ENCODE measurements at regions not wholly inside any gene's neighbourhood (a gene's known extent, or its start where the extent isn't known, plus 50 kb on each side); places are given as distances from the start of the nearest gene placed in this dataset.

DNA sequence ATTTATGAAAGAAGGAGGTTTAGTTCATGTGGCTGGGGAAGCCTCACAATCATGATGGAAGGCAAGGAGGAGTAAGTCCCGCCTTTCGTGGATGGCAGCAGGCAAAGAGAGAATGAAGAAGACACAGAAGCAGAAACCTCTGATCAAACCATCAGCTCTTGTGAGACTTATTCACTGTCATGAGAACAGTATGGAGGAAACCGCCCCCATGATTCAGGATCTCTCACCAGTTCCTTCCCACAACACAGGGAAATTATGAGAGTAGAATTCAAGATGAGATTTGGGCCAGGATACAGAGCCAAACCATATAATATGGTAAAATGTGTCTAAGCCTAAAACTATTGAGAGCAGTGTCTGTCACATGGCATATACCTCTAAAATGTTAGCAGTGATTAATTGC, 503.8 kb upstream of the CCDC179 start:
- no peak overlapping the region for H3K27ac Mint-ChIP-seq
- Histone ChIP-seq H2AFZ (replicated peaks) (no peak overlapping the region), H3F3A (ENCODE audit: low read depth) (no peaks in the 10 kb centered on the region), H4K20me1 (ENCODE audit: low read depth) (no peaks in the 10 kb centered on the region), H3K79me2 (ENCODE audit: low read depth) (no peaks in the 10 kb centered on the region), H3K4me1 (no peaks in the 10 kb centered on the region), H3K27ac (no peak overlapping the region), H3K36me3 (no peaks in the 10 kb centered on the region), H3K9me3 (ENCODE audit: low read depth) (no peaks in the 10 kb centered on the region), H3K27me3 (no peaks in the 10 kb centered on the region), H3K4me2 (no peak overlapping the region), H3K4me3 (no peak overlapping the region), H3K9ac (no peak overlapping the region)
- no peaks in the 10 kb centered on the region for H3K9me3 Mint-ChIP-seq
- no peaks in the 10 kb centered on the region for H3K4me1 Mint-ChIP-seq
- TF ChIP-seq EZH2 (IDR thresholded peaks at IDR 0.05) (no peak), EZH2phosphoT487 (IDR thresholded peaks at IDR 0.05) (no peak)
- TF ChIP-seq, protein P1, sequence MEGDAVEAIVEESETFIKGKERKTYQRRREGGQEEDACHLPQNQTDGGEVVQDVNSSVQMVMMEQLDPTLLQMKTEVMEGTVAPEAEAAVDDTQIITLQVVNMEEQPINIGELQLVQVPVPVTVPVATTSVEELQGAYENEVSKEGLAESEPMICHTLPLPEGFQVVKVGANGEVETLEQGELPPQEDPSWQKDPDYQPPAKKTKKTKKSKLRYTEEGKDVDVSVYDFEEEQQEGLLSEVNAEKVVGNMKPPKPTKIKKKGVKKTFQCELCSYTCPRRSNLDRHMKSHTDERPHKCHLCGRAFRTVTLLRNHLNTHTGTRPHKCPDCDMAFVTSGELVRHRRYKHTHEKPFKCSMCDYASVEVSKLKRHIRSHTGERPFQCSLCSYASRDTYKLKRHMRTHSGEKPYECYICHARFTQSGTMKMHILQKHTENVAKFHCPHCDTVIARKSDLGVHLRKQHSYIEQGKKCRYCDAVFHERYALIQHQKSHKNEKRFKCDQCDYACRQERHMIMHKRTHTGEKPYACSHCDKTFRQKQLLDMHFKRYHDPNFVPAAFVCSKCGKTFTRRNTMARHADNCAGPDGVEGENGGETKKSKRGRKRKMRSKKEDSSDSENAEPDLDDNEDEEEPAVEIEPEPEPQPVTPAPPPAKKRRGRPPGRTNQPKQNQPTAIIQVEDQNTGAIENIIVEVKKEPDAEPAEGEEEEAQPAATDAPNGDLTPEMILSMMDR (IDR thresholded peaks at IDR 0.05) = no peak
- peaks cover 5% of the 10 kb centered on the region for H3K27me3 Mint-ChIP-seq (ENCODE audit: insufficient read depth, low read depth)
- H3K36me3 Mint-ChIP-seq = no peaks in the 10 kb centered on the region
- no peak for DNase-seq (ENCODE audit: low spot score)
- no peak overlapping the region for H3K4me3 Mint-ChIP-seq

DNA sequence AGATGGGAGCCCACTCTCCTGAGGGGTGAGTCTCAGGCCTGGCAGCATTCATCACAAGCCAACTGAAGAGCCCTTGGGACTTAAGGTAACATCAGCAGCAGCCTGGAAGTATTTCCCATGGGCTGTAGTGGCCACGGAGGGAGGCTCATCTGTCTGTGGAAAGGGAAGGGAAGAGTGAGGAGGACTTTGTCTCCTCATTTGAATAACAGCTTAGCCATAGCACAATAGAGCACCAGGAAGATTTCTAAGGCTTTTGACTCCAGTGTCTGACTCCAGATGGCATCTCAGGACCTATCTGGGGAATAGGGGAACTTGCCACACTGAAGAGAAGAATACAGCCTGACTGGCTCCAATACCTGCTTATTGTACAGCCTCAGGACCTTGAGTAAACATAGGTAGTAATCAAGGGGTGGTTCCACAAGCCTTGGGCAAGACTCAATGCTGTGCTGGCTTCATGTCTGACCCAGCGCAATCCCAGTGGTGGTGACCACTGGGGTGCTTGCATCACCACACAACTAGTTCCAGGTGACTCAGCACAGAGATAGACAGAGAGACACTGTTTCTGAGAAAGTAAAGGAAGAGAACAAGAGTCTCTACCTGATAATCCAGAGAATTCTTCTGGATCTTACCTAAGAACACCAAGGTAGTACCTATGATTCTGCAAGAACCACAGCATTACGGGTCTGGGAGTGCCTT, 510.5 kb upstream of the CCDC179 start:
- Histone ChIP-seq H3F3A (ENCODE audit: low read depth) (no peaks in the 10 kb centered on the region), H3K27me3 (no peaks in the 10 kb centered on the region), H3K9ac (no peak overlapping the region), H4K20me1 (ENCODE audit: low read depth) (no peaks in the 10 kb centered on the region), H3K36me3 (no peaks in the 10 kb centered on the region), H3K79me2 (ENCODE audit: low read depth) (no peaks in the 10 kb centered on the region), H2AFZ (replicated peaks) (no peak overlapping the region), H3K4me3 (no peak overlapping the region), H3K4me2 (no peak overlapping the region), H3K4me1 (no peaks in the 10 kb centered on the region), H3K27ac (no peak overlapping the region), H3K9me3 (ENCODE audit: low read depth) (no peaks in the 10 kb centered on the region)
- Mint-ChIP-seq H3K27ac (no peak overlapping the region), H3K9me3 (no peaks in the 10 kb centered on the region), H3K27me3 (ENCODE audit: insufficient read depth, low read depth) (peaks cover 2% of the 10 kb centered on the region), H3K36me3 (no peaks in the 10 kb centered on the region), H3K4me3 (no peak overlapping the region), H3K4me1 (no peaks in the 10 kb centered on the region)
- TF ChIP-seq EZH2phosphoT487 (IDR thresholded peaks at IDR 0.05) = no peak
- TF ChIP-seq, protein P1 (IDR thresholded peaks at IDR 0.05) = no peak
- no peak for TF ChIP-seq EZH2 (IDR thresholded peaks at IDR 0.05)
- peak; percentile 28 for DNase-seq (ENCODE audit: low spot score)

- Histone ChIP-seq H3F3A (ENCODE audit: low read depth) (no peaks in the 10 kb centered on the region), H3K36me3 (no peaks in the 10 kb centered on the region), H2AFZ (replicated peaks) (no peak overlapping the region), H3K9me3 (ENCODE audit: low read depth) (no peaks in the 10 kb centered on the region), H3K4me3 (no peak overlapping the region), H3K4me2 (no peak overlapping the region), H3K9ac (no peak overlapping the region), H3K27me3 (no peaks in the 10 kb centered on the region), H3K27ac (no peak overlapping the region), H3K4me1 (no peaks in the 10 kb centered on the region), H3K79me2 (ENCODE audit: low read depth) (no peaks in the 10 kb centered on the region), H4K20me1 (ENCODE audit: low read depth) (no peaks in the 10 kb centered on the region)
- Mint-ChIP-seq H3K9me3 (no peaks in the 10 kb centered on the region), H3K36me3 (no peaks in the 10 kb centered on the region), H3K27me3 (ENCODE audit: insufficient read depth, low read depth) (peaks cover 2% of the 10 kb centered on the region), H3K4me3 (no peak overlapping the region), H3K27ac (no peak overlapping the region), H3K4me1 (peaks cover 6% of the 10 kb centered on the region)
- no peak for DNase-seq (ENCODE audit: low spot score)
- TF ChIP-seq EZH2 (IDR thresholded peaks at IDR 0.05) (no peak), EZH2phosphoT487 (IDR thresholded peaks at IDR 0.05) (no peak)
- TF ChIP-seq, protein P1 (IDR thresholded peaks at IDR 0.05) = no peak
Observed at GRCh38 chr11:23377909-23378308, 517.6 kb upstream of the CCDC179 start.

All from neural progenitor cell (in vitro differentiated cells).